OCI-LY3 (cell line): ENCODE measurements at regions not wholly inside any gene's neighbourhood (a gene's known extent, or its start where the extent isn't known, plus 50 kb on each side); places are given as distances from the start of the nearest gene placed in this dataset.

Experiments
- H2AFZ ChIP-seq: fragments of 200-600, 300-600 bp; shearing (Covaris generic); 2 replicates; pipeline ENCODE4 v1.6.0; 2014; ENCODE audit warnings: antibody characterized with exemption, low read depth, low read length
- H3K27ac ChIP-seq: fragments of 200-600, 300-600 bp; sonication (generic); 2 replicates; pipeline ENCODE4 v1.5.1; 2014; ENCODE audit warnings: mild to moderate bottlenecking, low read length, moderate library complexity, mixed read lengths
- H3K27me3 ChIP-seq: fragments of 200-600, 300-600 bp; sonication (generic); 2 replicates; pipeline ENCODE4 v1.6.1; 2014; ENCODE audit warnings: low read depth, low read length, mixed read lengths
- H3K36me3 ChIP-seq: fragments of 200-600, 300-600 bp; sonication (generic); replicated peaks from 2 replicates; pipeline ENCODE3; 2014; ENCODE audit warnings: low read depth, low read length, mixed read lengths
- H3K4me1 ChIP-seq: fragments of 300-600, 200-600 bp; sonication (generic); 2 replicates; pipeline ENCODE4 v1.6.1; 2014; ENCODE audit warnings: low read length, mixed read lengths
- H3K4me2 ChIP-seq: fragments of 200-600, 300-600 bp; sonication (generic); 2 replicates; pipeline ENCODE4 v1.6.1; 2014; ENCODE audit warnings: low read length, mixed read lengths
- H3K4me3 ChIP-seq: fragments of 300-600, 200-600 bp; sonication (generic); 2 replicates; pipeline ENCODE4 v1.5.1; 2014; ENCODE audit warnings: antibody characterized with exemption, mild to moderate bottlenecking, low read length, moderate library complexity
- H3K79me2 ChIP-seq: fragments of 300-600, 200-600 bp; shearing (Covaris generic); 2 replicates; pipeline ENCODE4 v1.6.1; 2014; ENCODE audit warnings: mild to moderate bottlenecking, low read length, mixed read lengths
- H3K9ac ChIP-seq: fragments of 300-600, 200-600 bp; shearing (Covaris generic); 2 replicates; pipeline ENCODE4 v1.6.0; 2014; ENCODE audit warnings: mild to moderate bottlenecking, low read length, moderate library complexity
- H3K9me3 ChIP-seq: fragments of 200-600, 300-600 bp; shearing (Covaris generic); 2 replicates; pipeline ENCODE4 v1.6.1; 2014; ENCODE audit warnings: low read length, mixed read lengths; ENCODE audit not compliant: insufficient read depth
- H4K20me1 ChIP-seq: fragments of 200-600, 300-600 bp; sonication (generic); 2 replicates; pipeline ENCODE4 v1.6.1; 2016; ENCODE audit warnings: low read length, mixed read lengths; ENCODE audit not compliant: insufficient read depth
- EZH2phosphoT487 ChIP-seq: fragments of 200-600 bp; shearing (Covaris generic); IDR thresholded peaks from 2 replicates; pipeline ENCODE4 v1.6.1; 2018; ENCODE audit warnings: antibody characterized with exemption, mixed run types, low read depth
- TF ChIP-seq, protein P1 (sequence below): fragments of 200-600, 300-600 bp; sonication (generic); IDR thresholded peaks from 2 replicates; pipeline ENCODE4 v1.5.1; 2014; ENCODE audit warnings: antibody characterized with exemption, low read length, low read depth

DNA sequence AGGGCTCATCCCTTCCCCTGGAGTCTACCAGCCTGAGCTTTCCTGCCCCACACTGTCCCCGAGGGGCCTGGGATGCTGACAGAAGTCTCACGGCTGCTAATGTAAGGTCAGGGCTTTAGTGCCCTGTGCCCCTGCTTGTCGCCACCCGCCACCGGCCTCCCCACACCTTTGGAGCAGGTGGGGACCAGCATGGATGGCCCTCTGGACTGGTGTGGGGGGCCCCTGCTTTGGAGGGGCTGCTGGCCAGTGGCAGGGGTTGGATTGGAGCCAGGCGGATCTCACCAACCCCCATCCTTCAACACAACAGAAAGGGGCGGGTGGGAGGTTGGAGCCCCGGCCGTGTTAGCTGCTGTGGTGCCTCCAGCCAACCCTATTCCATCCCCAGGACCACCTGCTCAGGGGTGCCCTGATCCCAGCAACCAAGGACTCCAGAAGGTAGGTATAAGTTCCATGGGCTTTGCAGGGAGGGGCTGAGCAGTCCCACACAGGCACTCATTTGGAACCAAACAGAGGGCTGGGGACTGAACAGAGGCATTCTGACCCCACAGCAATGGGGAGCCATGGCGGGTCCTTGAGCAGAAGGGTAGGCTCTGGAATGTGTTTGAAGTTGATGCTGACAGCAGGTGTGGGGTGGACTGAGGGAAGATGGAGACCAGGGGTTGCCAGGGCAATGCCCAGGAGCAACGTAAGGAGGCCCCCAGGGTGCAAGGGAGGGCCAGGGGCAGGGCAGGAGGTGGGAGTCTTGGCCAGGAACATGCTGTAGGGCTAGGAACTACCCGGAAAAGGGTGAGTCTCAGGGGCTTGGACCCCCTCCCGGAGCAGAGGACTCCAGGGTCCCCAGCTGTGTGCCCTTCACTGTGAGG lies 145.1 kb upstream of the C14orf180 start:
- Histone ChIP-seq H2AFZ (no peak overlapping the region), H3K4me1 (no peaks in the 10 kb centered on the region), H3K27ac (no peak overlapping the region), H3K4me2 (no peak overlapping the region), H3K36me3 (no peaks in the 10 kb centered on the region), H3K4me3 (no peak overlapping the region), H3K9me3 (no peaks in the 10 kb centered on the region), H3K79me2 (no peaks in the 10 kb centered on the region), H3K9ac (no peak overlapping the region), H4K20me1 (no peaks in the 10 kb centered on the region), H3K27me3 (no peaks in the 10 kb centered on the region)
- TF ChIP-seq, protein P1, sequence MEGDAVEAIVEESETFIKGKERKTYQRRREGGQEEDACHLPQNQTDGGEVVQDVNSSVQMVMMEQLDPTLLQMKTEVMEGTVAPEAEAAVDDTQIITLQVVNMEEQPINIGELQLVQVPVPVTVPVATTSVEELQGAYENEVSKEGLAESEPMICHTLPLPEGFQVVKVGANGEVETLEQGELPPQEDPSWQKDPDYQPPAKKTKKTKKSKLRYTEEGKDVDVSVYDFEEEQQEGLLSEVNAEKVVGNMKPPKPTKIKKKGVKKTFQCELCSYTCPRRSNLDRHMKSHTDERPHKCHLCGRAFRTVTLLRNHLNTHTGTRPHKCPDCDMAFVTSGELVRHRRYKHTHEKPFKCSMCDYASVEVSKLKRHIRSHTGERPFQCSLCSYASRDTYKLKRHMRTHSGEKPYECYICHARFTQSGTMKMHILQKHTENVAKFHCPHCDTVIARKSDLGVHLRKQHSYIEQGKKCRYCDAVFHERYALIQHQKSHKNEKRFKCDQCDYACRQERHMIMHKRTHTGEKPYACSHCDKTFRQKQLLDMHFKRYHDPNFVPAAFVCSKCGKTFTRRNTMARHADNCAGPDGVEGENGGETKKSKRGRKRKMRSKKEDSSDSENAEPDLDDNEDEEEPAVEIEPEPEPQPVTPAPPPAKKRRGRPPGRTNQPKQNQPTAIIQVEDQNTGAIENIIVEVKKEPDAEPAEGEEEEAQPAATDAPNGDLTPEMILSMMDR, result no peak
- TF ChIP-seq EZH2phosphoT487, result no peak

DNA sequence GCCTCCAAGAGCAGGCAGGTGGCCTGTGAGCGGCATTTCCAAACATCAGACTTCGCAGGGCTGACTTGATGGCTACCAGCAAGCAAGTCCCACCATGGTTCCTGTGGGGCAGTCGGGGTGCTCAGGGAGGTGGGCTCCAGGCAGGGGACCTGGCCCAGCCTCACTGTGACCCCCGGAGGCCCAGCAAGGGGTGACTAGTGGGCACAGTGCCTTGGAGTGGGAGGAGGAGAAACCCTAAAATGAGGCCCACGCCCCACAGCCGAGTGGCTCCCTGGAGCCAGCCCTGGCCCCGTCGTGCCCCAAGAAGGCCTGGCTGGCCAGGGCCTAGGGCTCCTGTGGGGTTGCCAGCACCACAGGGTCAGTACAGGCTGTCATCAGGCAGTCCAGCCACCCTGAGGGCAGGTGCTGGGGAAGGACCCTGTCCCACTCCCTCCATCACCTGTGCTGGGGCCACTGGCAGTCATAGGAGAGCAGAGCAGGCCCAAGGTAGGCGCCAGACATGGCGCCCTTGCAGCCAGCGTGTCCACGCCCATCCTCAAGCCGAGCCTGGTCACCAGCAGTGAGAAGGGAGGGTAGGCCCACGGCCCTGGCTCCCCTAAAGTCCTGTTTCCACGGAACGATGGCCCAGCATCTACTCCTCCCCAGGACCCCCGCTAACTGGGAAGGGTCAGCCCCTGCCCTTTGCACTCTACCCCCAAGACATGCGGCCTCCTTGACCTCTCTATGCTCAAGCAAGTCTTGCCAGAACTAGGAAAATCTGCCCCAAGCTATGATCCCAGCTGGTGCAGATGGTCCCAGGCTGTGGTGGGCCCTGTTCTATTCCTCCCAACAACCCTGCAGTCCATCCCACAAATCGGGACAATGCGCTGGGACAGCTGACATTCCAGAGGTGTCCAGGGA lies 144.2 kb upstream of the C14orf180 start:
- Histone ChIP-seq H3K4me1 (no peaks in the 10 kb centered on the region), H3K36me3 (no peaks in the 10 kb centered on the region)
- no peak for TF ChIP-seq EZH2phosphoT487
- TF ChIP-seq, protein P1, result no peak

DNA sequence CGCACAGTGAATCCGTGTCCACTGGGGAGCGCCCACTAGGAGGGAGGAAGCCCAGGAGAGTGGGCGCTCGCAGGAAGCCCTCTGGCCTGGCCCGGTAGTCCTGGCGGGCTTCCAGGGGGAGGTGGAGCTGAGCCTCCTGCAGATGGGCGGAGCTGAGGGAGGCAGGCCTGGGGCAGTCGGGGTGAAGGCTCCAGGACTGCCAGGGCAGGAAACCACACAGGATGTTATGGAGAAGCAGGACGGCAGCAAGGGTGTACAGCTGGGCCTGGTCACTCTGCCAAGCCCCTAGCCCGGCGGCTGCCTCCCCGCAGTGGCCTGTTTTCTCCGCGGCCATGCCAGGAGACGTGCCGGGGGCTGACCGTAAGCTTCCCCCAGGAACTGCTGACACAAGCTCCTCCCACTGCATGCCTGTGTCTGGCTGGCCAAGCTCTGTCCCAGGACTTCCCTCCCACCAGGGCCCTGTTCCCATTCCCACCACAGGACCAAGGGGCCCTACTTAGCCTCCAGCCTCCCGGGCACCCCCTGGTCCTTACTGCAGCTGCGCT lies 143.4 kb upstream of the C14orf180 start:
- Histone ChIP-seq H3K9me3 (no peaks in the 10 kb centered on the region), H2AFZ (no peak overlapping the region), H4K20me1 (no peaks in the 10 kb centered on the region), H3K27me3 (no peaks in the 10 kb centered on the region), H3K4me2 (no peak overlapping the region), H3K79me2 (no peaks in the 10 kb centered on the region), H3K9ac (no peak overlapping the region), H3K27ac (no peak overlapping the region), H3K4me3 (no peak overlapping the region), H3K36me3 (no peaks in the 10 kb centered on the region), H3K4me1 (no peaks in the 10 kb centered on the region)
- TF ChIP-seq, protein P1, result no peak
- no peak for TF ChIP-seq EZH2phosphoT487

More for the DNA sequence above, 144.2 kb upstream of the C14orf180 start:
- H3K4me2 ChIP-seq, result no peak overlapping the region
- no peaks in the 10 kb centered on the region for H3K27me3 ChIP-seq
- no peaks in the 10 kb centered on the region for H4K20me1 ChIP-seq
- H3K27ac ChIP-seq, result no peak overlapping the region
- H3K9me3 ChIP-seq, result no peaks in the 10 kb centered on the region
- H3K9ac ChIP-seq, result no peak overlapping the region
- H3K4me3 ChIP-seq, result no peak overlapping the region
- no peaks in the 10 kb centered on the region for H3K79me2 ChIP-seq
- no peak overlapping the region for H2AFZ ChIP-seq
